ENCODE measurements at regions not wholly inside any gene's neighbourhood (a gene's known extent, or its start where the extent isn't known, plus 50 kb on each side); places are given as distances from the start of the nearest gene placed in this dataset.
"Not testable (repeated sequence)": the region's sequence is repeated elsewhere in the genome, so short reads cannot be mapped to it uniquely, and the experiment has no call there.

- not testable (repeated sequence) for TF ChIP-seq CTCF, POLR2A (IDR thresholded peaks at IDR 0.05)
These were observed 201.6 kb downstream of the BANP start for GRCh38 chr16:88152879-88153278.

Data from adrenal gland (tissue), 5 donors.